A549 (cell line): ENCODE measurements at regions not wholly inside any gene's neighbourhood (a gene's known extent, or its start where the extent isn't known, plus 50 kb on each side); places are given as distances from the start of the nearest gene placed in this dataset.

Experiments
- ATAC-seq, 2 experiments: fragments of 200-7000 bp in 1 of 2; fragments of >200 bp in 1 of 2; cut with Nextera tagmentation in 1 of 2; cut with Tn5 transposase in 1 of 2; 3 replicates each; pipeline versions ENCODE4 v1.8.0 to v1.9.1; 2018 to 2020; ENCODE audit warnings: mild to moderate bottlenecking in 1 of 2, moderate library complexity in 1 of 2
- CTCF ChIA-PET: fragments of 300-600 bp; sonication (Branson Sonifier 250); formaldehyde crosslinking; extraction: SDS; loops from one replicate; lab custom pipeline; 2021; ENCODE audit warnings: antibody characterized with exemption, inconsistent platforms; lab: Yijun Ruan, JAX
- POLR2A ChIA-PET: fragments of 350-600 bp; formaldehyde crosslinking; extraction: SDS; loops from one replicate; lab custom pipeline; 2021; ENCODE audit warnings: antibody characterized with exemption, inconsistent platforms; lab: Yijun Ruan, JAX
- DNase-seq, 2 experiments: peaks; one replicate each; pipeline versions ENCODE4 v3.0.0 to v3.0.0-alpha.2; 2011 to 2016; ENCODE audit warnings: low read depth in 1 of 2, low spot score in 1 of 2
- FAIRE-seq: peaks from 2 replicates; lab custom pipeline; 2011; peaks lifted over from hg19 to GRCh38; lab: Jason Lieb, UNC
- H3K27ac ChIP-seq, 2 experiments: fragments of >200 bp; sonication (Bioruptor Twin); formaldehyde crosslinking; 3 replicates each; pipeline ENCODE4 v1.5.1; 2016 to 2017
- H3K4me1 ChIP-seq: fragments of >200 bp; sonication (Bioruptor Twin); formaldehyde crosslinking; 3 replicates; pipeline ENCODE4 v1.6.1; 2016
- H3K4me2 ChIP-seq: fragments of >200 bp; sonication (Bioruptor Twin); formaldehyde crosslinking; 3 replicates; pipeline ENCODE4 v1.6.1; 2016
- H3K4me3 ChIP-seq: fragments of >200 bp; sonication (Bioruptor Twin); formaldehyde crosslinking; 3 replicates; pipeline ENCODE4 v1.5.1; 2016
- H3K9me3 ChIP-seq: fragments of >200 bp; sonication (Bioruptor Twin); formaldehyde crosslinking; 3 replicates; pipeline ENCODE4 v1.6.1; 2016
- BHLHE40 ChIP-seq: IDR thresholded peaks from 2 replicates; pipeline ENCODE4 v1.6.1; 2012; ENCODE audit warnings: low read depth, low read length, inconsistent platforms
- CEBPB ChIP-seq, 2 experiments: fragments of >200 bp in 1 of 2; sonication (Bioruptor Twin) in 1 of 2; formaldehyde crosslinking in 1 of 2; IDR thresholded peaks; 2 replicates each; pipeline ENCODE4 v1.6.1; 2012 to 2016
- CHD4 ChIP-seq: fragments of 200-600 bp; sonication (generic); IDR thresholded peaks from 2 replicates; pipeline ENCODE4 v1.6.1; 2016; ENCODE audit warnings: antibody characterized with exemption, mild to moderate bottlenecking, borderline replicate concordance
- CTCF ChIP-seq: fragments of >200 bp; sonication (Bioruptor Twin); formaldehyde crosslinking; IDR thresholded peaks from 3 replicates; pipeline ENCODE4 v1.5.1; 2016
- ESRRA ChIP-seq: fragments of 150-350 bp; IDR thresholded peaks from 2 replicates; pipeline ENCODE4 v1.6.1; 2014; ENCODE audit warnings: mild to moderate bottlenecking, low read length, borderline replicate concordance
- FOSL2 ChIP-seq, 2 experiments: fragments of 450-650 bp in 1 of 2; fragments of >200 bp in 1 of 2; sonication (Bioruptor Twin) in 1 of 2; formaldehyde crosslinking; IDR thresholded peaks; 2 replicates each; pipeline versions ENCODE4 v1.5.0 to v1.6.1; 2016 to 2020; ENCODE audit warnings: mild to moderate bottlenecking in 1 of 2, moderate library complexity in 1 of 2
- GATA3 ChIP-seq: IDR thresholded peaks from 2 replicates; pipeline ENCODE4 v1.6.1; 2012; ENCODE audit warnings: borderline replicate concordance
- HEYL ChIP-seq: fragments of 250-450 bp; sonication (Bioruptor Pico); IDR thresholded peaks from 2 replicates; pipeline ENCODE4 v1.8.0; 2021; ENCODE audit warnings: mild to moderate bottlenecking, moderate library complexity
- JUN ChIP-seq, 2 experiments: fragments of >200 bp; sonication (Bioruptor Twin); formaldehyde crosslinking; IDR thresholded peaks; 2 replicates in 1 of 2; 3 replicates in 1 of 2; pipeline ENCODE4 v1.6.1; 2016 to 2017
- KDM5A ChIP-seq: fragments of 200-600 bp; sonication (generic); IDR thresholded peaks from 2 replicates; pipeline ENCODE4 v1.6.1; 2016; ENCODE audit warnings: antibody characterized with exemption, mild to moderate bottlenecking
- MAX ChIP-seq: IDR thresholded peaks from 2 replicates; pipeline ENCODE4 v1.6.1; 2012
- MAZ ChIP-seq: fragments of 150-350 bp; IDR thresholded peaks from 2 replicates; pipeline ENCODE4 v1.6.1; 2014; ENCODE audit warnings: antibody characterized with exemption, low read depth, low read length, borderline replicate concordance
- NFE2L2 ChIP-seq: fragments of 150-350 bp; conservative IDR thresholded peaks from 2 replicates; pipeline ENCODE4 v1.6.1; 2014; ENCODE audit warnings: low read length
- NR3C1 ChIP-seq: fragments of >200 bp; sonication (Bioruptor Twin); formaldehyde crosslinking; IDR thresholded peaks from 3 replicates; pipeline ENCODE4 v1.6.1; 2017
- PBX3 ChIP-seq: IDR thresholded peaks from 2 replicates; pipeline ENCODE4 v1.6.1; 2012
- POLR2A ChIP-seq: IDR thresholded peaks from 2 replicates; pipeline ENCODE4 v1.6.1; 2012; ENCODE audit warnings: mild to moderate bottlenecking, low read length
- RARB ChIP-seq: fragments of 250-450 bp; sonication (Bioruptor Pico); IDR thresholded peaks from 2 replicates; pipeline ENCODE4 v1.8.0; 2021; ENCODE audit warnings: mild to moderate bottlenecking, moderate library complexity
- RCOR1 ChIP-seq: fragments of 150-350 bp; IDR thresholded peaks from 2 replicates; pipeline ENCODE4 v1.6.1; 2014; ENCODE audit warnings: antibody characterized with exemption, low read length, low read depth
- RFX5 ChIP-seq: fragments of 450-650 bp; IDR thresholded peaks from 2 replicates; pipeline ENCODE4 v1.7.1; 2014; ENCODE audit warnings: antibody characterized with exemption, mild to moderate bottlenecking, moderate library complexity
- SMC3 ChIP-seq: fragments of >200 bp; sonication (Bioruptor Twin); formaldehyde crosslinking; IDR thresholded peaks from 3 replicates; pipeline ENCODE4 v1.6.1; 2018; ENCODE audit warnings: inconsistent platforms
- TFCP2L1 ChIP-seq: fragments of 250-450 bp; sonication (Bioruptor Pico); IDR thresholded peaks from 2 replicates; pipeline ENCODE4 v1.5.0; 2021; ENCODE audit warnings: mild to moderate bottlenecking
- TP53 ChIP-seq: fragments of 250-450 bp; sonication (Bioruptor Pico); IDR thresholded peaks from 2 replicates; pipeline ENCODE4 v1.5.0; 2021; ENCODE audit warnings: mild to moderate bottlenecking, moderate library complexity
- ZC3H11A ChIP-seq: fragments of 450-650 bp; IDR thresholded peaks from 2 replicates; pipeline ENCODE4 v1.6.1; 2014; ENCODE audit warnings: antibody characterized with exemption, mild to moderate bottlenecking
- ZSCAN20 ChIP-seq: fragments of 250-450 bp; sonication (Bioruptor Pico); IDR thresholded peaks from 2 replicates; pipeline ENCODE4 v1.8.0; 2022; ENCODE audit warnings: mild to moderate bottlenecking, moderate library complexity
- WGBS: methylation state at CpG from one replicate; pipeline ENCODE4 v1.1.6; 2017; ENCODE audit errors: missing lambda C conversion rate; 5-methylcytosine and 5-hydroxymethylcytosine counted together

- WGBS, result 93% methylated on average over 15 of the region's 16 CpGs
- Histone ChIP-seq H3K4me1 (no peaks in the 10 kb centered on the region; the same call in 2 of the 3 replicates), H3K9me3 (no peaks in the 10 kb centered on the region)
- no peak for TF ChIP-seq ZSCAN20 (CRISPR knock-in tag)
- no peak for TF ChIP-seq CEBPB (IDR thresholded peaks at IDR 0.05)
- TF ChIP-seq RFX5, result no peak
- no peak for TF ChIP-seq NR3C1
- TF ChIP-seq, all 56 proteins: peak for 0
- H3K4me2 ChIP-seq, result no peak overlapping the region
- H3K27ac ChIP-seq, result no peak overlapping the region
- DNase-seq, result no peak
- ChIA-PET POLR2A (no interaction called here), CTCF (no interaction called here)
- FAIRE-seq, result no peak
- ATAC-seq, result no peak
- H3K4me3 ChIP-seq, result no peak overlapping the region
These were observed 141.9 kb downstream of the CTTN start for GRCh38 chr11:70540196-70540595.

- no peak overlapping the region for H3K27ac ChIP-seq
- ATAC-seq (no peak), FAIRE-seq (no peak), DNase-seq (no peak)
- no peak overlapping the region for H3K4me2 ChIP-seq
- no peaks in the 10 kb centered on the region; the same call in 2 of the 3 replicates for H3K4me1 ChIP-seq
- TF ChIP-seq MAX (no peak), FOSL2 (IDR thresholded peaks at IDR 0.05) (no peak), FOSL2 (CRISPR knock-in tag; IDR thresholded peaks at IDR 0.05) (no peak), ESRRA (no peak), KDM5A (no peak)
- 68% methylated on average over 9 of the region's 9 CpGs for WGBS
- POLR2A ChIA-PET, result no interaction called here
- no peaks in the 10 kb centered on the region for H3K9me3 ChIP-seq
- CTCF ChIA-PET, result no interaction called here
- H3K4me3 ChIP-seq, result no peak overlapping the region
These were observed 142.8 kb downstream of the CTTN start for GRCh38 chr11:70541176-70541575.

- whole genome bisulfite sequencing, result 88% methylated on average over 3 of the region's 5 CpGs
- ChIA-PET POLR2A (no interaction called here), CTCF (interaction anchor here (1.5 kb wide), 1 partner anchor 9 kb away, joined by 3 read pairs; no protein-coding TSS in a partner anchor)
- FAIRE-seq, result no peak
- H3K4me3 ChIP-seq, result no peak overlapping the region
- H3K9me3 ChIP-seq, result no peaks in the 10 kb centered on the region
- no peak overlapping the region for H3K4me2 ChIP-seq
- TF ChIP-seq FOSL2 (IDR thresholded peaks at IDR 0.05) (no peak), FOSL2 (CRISPR knock-in tag; IDR thresholded peaks at IDR 0.05) (no peak), CHD4 (no peak)
- no peak for DNase-seq
- ATAC-seq, result no peak
- H3K27ac ChIP-seq, result no peak overlapping the region
- no peaks in the 10 kb centered on the region; the same call in 2 of the 3 replicates for H3K4me1 ChIP-seq
These were observed 143.4 kb downstream of the CTTN start for GRCh38 chr11:70541699-70542098.

GRCh38 chr11:70542406-70542805 lies 144.1 kb downstream of the CTTN start:
- H3K4me1 ChIP-seq, result no peaks in the 10 kb centered on the region; the same call in 2 of the 3 replicates
- no peak overlapping the region for H3K27ac ChIP-seq
- no peak overlapping the region for H3K4me3 ChIP-seq
- no peak for ATAC-seq
- WGBS, result 90% methylated on average over 5 of the region's 6 CpGs
- POLR2A ChIA-PET, result no interaction called here
- H3K9me3 ChIP-seq, result no peaks in the 10 kb centered on the region
- CTCF ChIA-PET, result interaction anchor here (1.5 kb wide), 1 partner anchor 9 kb away, joined by 3 read pairs; no protein-coding TSS in a partner anchor
- DNase-seq, result no peak
- H3K4me2 ChIP-seq, result no peak overlapping the region
- no peak for FAIRE-seq
- TF ChIP-seq TFCP2L1 (CRISPR knock-in tag), result no peak
- TF ChIP-seq CTCF, result no peak

DNA sequence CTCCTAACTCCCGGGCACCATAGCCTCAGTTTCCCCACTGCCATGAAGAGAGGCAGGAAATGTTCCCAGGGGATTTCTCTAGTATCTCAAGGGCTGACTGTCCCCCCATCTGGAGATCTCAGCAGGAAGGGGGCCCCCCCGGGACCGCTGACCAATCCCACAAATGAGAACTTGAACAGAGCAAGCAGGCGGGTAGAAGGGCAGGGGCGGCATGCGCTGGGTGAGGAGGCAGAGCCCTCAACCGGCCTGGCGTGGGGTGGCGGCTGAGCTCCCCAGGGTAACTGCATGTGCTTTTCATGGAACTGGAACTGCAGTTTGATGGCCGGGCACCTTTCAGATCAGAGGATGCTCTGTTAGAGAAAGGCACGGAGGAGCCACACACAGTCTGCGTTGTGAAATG lies 144.5 kb downstream of the CTTN start:
- no peak for ATAC-seq
- FAIRE-seq, result no peak
- no peak for DNase-seq
- Histone ChIP-seq H3K9me3 (no peaks in the 10 kb centered on the region), H3K27ac (no peak overlapping the region), H3K4me2 (no peak overlapping the region), H3K4me1 (no peaks in the 10 kb centered on the region; the same call in 2 of the 3 replicates)
- CTCF ChIA-PET, result interaction anchor here (1.5 kb wide), 1 partner anchor 8 kb away, joined by 3 read pairs; no protein-coding TSS in a partner anchor
- TF ChIP-seq PBX3, result no peak
- TF ChIP-seq MAX, result no peak
- TF ChIP-seq RCOR1, result no peak
- TF ChIP-seq NFE2L2, result no peak
- no peak for TF ChIP-seq BHLHE40
- TF ChIP-seq HEYL (CRISPR knock-in tag), result no peak
- no peak for TF ChIP-seq MAZ
- TF ChIP-seq KDM5A, result no peak
- TF ChIP-seq GATA3, result no peak
- TF ChIP-seq ZC3H11A, result no peak
- no peak for TF ChIP-seq RARB (CRISPR knock-in tag)
- no peak for TF ChIP-seq SMC3
- TF ChIP-seq TP53 (CRISPR knock-in tag), result no peak
- TF ChIP-seq JUN (IDR thresholded peaks at IDR 0.05), result no peak
- no peak for TF ChIP-seq POLR2A
- TF ChIP-seq, all 56 proteins: peak for 0
- WGBS, result 86% methylated on average over 11 of the region's 12 CpGs
- POLR2A ChIA-PET, result no interaction called here
- H3K4me3 ChIP-seq, result no peak overlapping the region
